Activated CD4-positive, alpha-beta T cell treated with anti-CD3 and anti-CD28 coated beads, Interleukin-2, amount 50 U/mL, for 24 hours (primary cell): ENCODE measurements at regions not wholly inside any gene's neighbourhood (a gene's known extent, or its start where the extent isn't known, plus 50 kb on each side); places are given as distances from the start of the nearest gene placed in this dataset.
"Not testable (repeated sequence)": the region's sequence is repeated elsewhere in the genome, so short reads cannot be mapped to it uniquely, and the experiment has no call there.

Source experiments
- DNase-seq, 2 donors: peaks; one replicate each; pipeline ENCODE4 v3.0.0-alpha.2; 2020; ENCODE audit warnings: low read depth in 1 of 2, low spot score in 1 of 2

GRCh38 chr12:68422956-68423574 is 90.9 kb upstream of the MDM1 start:
- no peak for DNase-seq

- DNase-seq, result no peak
Observed at GRCh38 chr12:68425998-68426397, 93.8 kb upstream of the MDM1 start.

- DNase-seq, result no peak
Observed at GRCh38 chr12:68428211-68428610, 96.0 kb upstream of the MDM1 start.

- DNase-seq, result no peak
Observed at GRCh38 chr12:68428724-68429501, 96.8 kb upstream of the MDM1 start.

GRCh38 chr12:68429696-68430095 is 97.5 kb upstream of the MDM1 start:
- no peak for DNase-seq

GRCh38 chr12:68431786-68432185 is 99.6 kb upstream of the MDM1 start:
- DNase-seq, result no peak

- no peak for DNase-seq
Observed at GRCh38 chr12:68432622-68433021, 100.5 kb upstream of the MDM1 start.

GRCh38 chr12:68434391-68435298 is 102.5 kb upstream of the MDM1 start:
- no peak for DNase-seq

- no peak for DNase-seq
Observed at GRCh38 chr12:68435299-68435637, 103.1 kb upstream of the MDM1 start.

GRCh38 chr12:68435816-68436215 is 103.7 kb upstream of the MDM1 start:
- no peak for DNase-seq

- DNase-seq, result no peak
Observed at GRCh38 chr12:68438601-68439000, 106.4 kb upstream of the MDM1 start.

- DNase-seq, result no peak
Observed at GRCh38 chr12:68439368-68440045, 107.3 kb upstream of the MDM1 start.

GRCh38 chr12:68440068-68440581 is 108.0 kb upstream of the MDM1 start:
- no peak for DNase-seq

- DNase-seq, result no peak
Observed at GRCh38 chr12:68441167-68441566, 109.0 kb upstream of the MDM1 start.

- not testable (repeated sequence) for DNase-seq
Observed at GRCh38 chr12:68442353-68442972, 110.3 kb upstream of the MDM1 start.

- DNase-seq, result not testable (repeated sequence)
Observed at GRCh38 chr12:68443695-68444094, 111.5 kb upstream of the MDM1 start.

GRCh38 chr12:68445824-68446223 is 113.7 kb upstream of the MDM1 start:
- DNase-seq, result no peak

GRCh38 chr12:68446384-68446783 is 114.2 kb upstream of the MDM1 start:
- DNase-seq, result no peak

- DNase-seq, result no peak
Observed at GRCh38 chr12:68446901-68447796, 115.0 kb upstream of the MDM1 start.

GRCh38 chr12:68447797-68448260 is 115.7 kb upstream of the MDM1 start:
- no peak for DNase-seq
